Gastrocnemius medialis (tissue), 4 donors: ENCODE measurements at regions not wholly inside any gene's neighbourhood (a gene's known extent, or its start where the extent isn't known, plus 50 kb on each side); places are given as distances from the start of the nearest gene placed in this dataset.

Source experiments
- CTCF ChIP-seq, 5 experiments: fragments of 450-650 bp in 3 of 5; fragments of 200-600 bp in 2 of 5; sonication (generic) in 2 of 5; IDR thresholded peaks in 4 of 5; conservative IDR thresholded peaks in 1 of 5; 1 replicate in 4 of 5; 2 replicates in 1 of 5; pipeline ENCODE4 v1.5.1; 2016 to 2019; ENCODE audit warnings: antibody characterized with exemption in 5 of 5, mild to moderate bottlenecking in 3 of 5, moderate library complexity in 3 of 5
- POLR2A ChIP-seq, 2 donors: fragments of 450-650 bp; IDR thresholded peaks; one replicate each; pipeline ENCODE4 v1.6.1; 2017; ENCODE audit warnings: antibody characterized with exemption in 2 of 2, mild to moderate bottlenecking in 2 of 2, moderate library complexity in 2 of 2

- TF ChIP-seq CTCF (IDR thresholded peaks at IDR 0.05 in 4 of 5, conservative IDR thresholded peaks at IDR 0.05 in 1 of 5) (no peak), POLR2A (IDR thresholded peaks at IDR 0.05) (no peak)
These were observed 70.2 kb upstream of the TMEM170B start for GRCh38 chr6:11467364-11467763.
